ENCODE measurements at regions not wholly inside any gene's neighbourhood (a gene's known extent, or its start where the extent isn't known, plus 50 kb on each side); places are given as distances from the start of the nearest gene placed in this dataset.
A peak's percentile ranks its signal among the peaks of the same experiment; 100 is the strongest.
"Not testable (repeated sequence)": the region's sequence is repeated elsewhere in the genome, so short reads cannot be mapped to it uniquely, and the experiment has no call there.

GRCh38 chr2:111453816-111454215 is 333.1 kb downstream of the BCL2L11 start:
- not testable (repeated sequence) for DNase-seq

- DNase-seq = peak in 1 of 2 experiments; percentile 18
Measured at GRCh38 chr2:111454404-111454803, 333.7 kb downstream of the BCL2L11 start.

- not testable (repeated sequence) for DNase-seq
Measured at GRCh38 chr2:111455016-111456015, 334.6 kb downstream of the BCL2L11 start.

GRCh38 chr2:111457191-111457590 is 336.5 kb downstream of the BCL2L11 start:
- DNase-seq = peak in 1 of 2 experiments; percentile 13

GRCh38 chr2:111460901-111461300 is 340.2 kb downstream of the BCL2L11 start:
- DNase-seq = peak in 1 of 2 experiments; percentile 14

- not testable (repeated sequence) for DNase-seq
Measured at GRCh38 chr2:111461831-111462230, 341.1 kb downstream of the BCL2L11 start.

- DNase-seq = not testable (repeated sequence)
Measured at GRCh38 chr2:111462572-111462971, 341.9 kb downstream of the BCL2L11 start.

GRCh38 chr2:111463238-111463848 is 342.6 kb downstream of the BCL2L11 start:
- DNase-seq = peak; percentile 52 to 55

- DNase-seq = not testable (repeated sequence)
Measured at GRCh38 chr2:111463956-111464355, 343.2 kb downstream of the BCL2L11 start.

- not testable (repeated sequence) for DNase-seq
Measured at GRCh38 chr2:111464367-111464766, 343.7 kb downstream of the BCL2L11 start.

- DNase-seq = not testable (repeated sequence)
Measured at GRCh38 chr2:111465521-111465920, 344.8 kb downstream of the BCL2L11 start.

GRCh38 chr2:111466744-111467143 is 346.0 kb downstream of the BCL2L11 start:
- not testable (repeated sequence) for DNase-seq

GRCh38 chr2:111470924-111471323 is 350.2 kb downstream of the BCL2L11 start:
- DNase-seq = not testable (repeated sequence)

GRCh38 chr2:111471791-111472530 is 351.2 kb downstream of the BCL2L11 start:
- DNase-seq = not testable (repeated sequence)

GRCh38 chr2:111472844-111473403 is 352.2 kb downstream of the BCL2L11 start:
- peak in 1 of 2 experiments; percentile 42 for DNase-seq

GRCh38 chr2:111473522-111473921 is 352.8 kb downstream of the BCL2L11 start:
- DNase-seq = peak in 1 of 2 experiments; percentile 7

GRCh38 chr2:111474198-111474705 is 353.5 kb downstream of the BCL2L11 start:
- peak in 1 of 2 experiments; percentile 23 for DNase-seq

- not testable (repeated sequence) for DNase-seq
Measured at GRCh38 chr2:111478335-111478734, 357.6 kb downstream of the BCL2L11 start.

- peak; percentile 67 to 72 for DNase-seq
Measured at GRCh38 chr2:111478871-111479318, 358.2 kb downstream of the BCL2L11 start.

GRCh38 chr2:111480016-111480625 is 359.4 kb downstream of the BCL2L11 start:
- peak; percentile 65 for DNase-seq

- DNase-seq = peak; percentile 54 to 59
Measured at GRCh38 chr2:111480633-111481032, 359.9 kb downstream of the BCL2L11 start.

GRCh38 chr2:111481219-111481618 is 360.5 kb downstream of the BCL2L11 start:
- not testable (repeated sequence) for DNase-seq

Data from activated T-cell treated with anti-CD3 and anti-CD28 coated beads, Interleukin-2, amount 50 U/mL, for 48 hours (primary cell).